ENCODE measurements at regions not wholly inside any gene's neighbourhood (a gene's known extent, or its start where the extent isn't known, plus 50 kb on each side); places are given as distances from the start of the nearest gene placed in this dataset.

GRCh38 chr9:13917534-13917933 is 396.4 kb downstream of the NFIB start:
- no peak for TF ChIP-seq CTCF (conservative IDR thresholded peaks at IDR 0.05; ENCODE audit: low read depth, low read length)
- TF ChIP-seq EZH2 (IDR thresholded peaks at IDR 0.05; ENCODE audit: borderline replicate concordance, low read depth, low read length, poor library complexity, severe bottlenecking): no peak

Measured in A673 (cell line).